Activated CD4-positive, alpha-beta T cell treated with anti-CD3 and anti-CD28 coated beads for 36 hours (primary cell): ENCODE measurements at regions not wholly inside any gene's neighbourhood (a gene's known extent, or its start where the extent isn't known, plus 50 kb on each side); places are given as distances from the start of the nearest gene placed in this dataset.

Experiments
- ATAC-seq: fragments of 200-7000 bp; cut with Tn5 transposase; one replicate; pipeline ENCODE4 v1.10.0; 2021; ENCODE audit warnings: mild to moderate bottlenecking, moderate library complexity
- CTCF ChIA-PET: fragments of 350-600 bp; sonication (Branson Sonifier 250); formaldehyde crosslinking; loops from one replicate; lab custom pipeline; 2021; ENCODE audit warnings: antibody characterized with exemption; lab: Charles Lee
- POLR2A ChIA-PET: fragments of 350-600 bp; sonication (Branson Sonifier 250); formaldehyde crosslinking; loops from one replicate; lab custom pipeline; 2021; ENCODE audit warnings: antibody characterized with exemption, inconsistent platforms; lab: Charles Lee
- DNase-seq: peaks from one replicate; pipeline ENCODE4 v3.0.0-alpha.2; 2020
- H3K27ac Mint-ChIP-seq: one replicate; pipeline ENCODE4 v1.8.0; 2021; ENCODE audit warnings: mixed read lengths
- H3K27me3 Mint-ChIP-seq: one replicate; pipeline ENCODE4 v1.8.0; 2021; ENCODE audit warnings: mixed read lengths
- H3K36me3 Mint-ChIP-seq: one replicate; pipeline ENCODE4 v1.8.0; 2021; ENCODE audit warnings: low read depth, mixed read lengths
- H3K4me1 Mint-ChIP-seq: one replicate; pipeline ENCODE4 v1.8.0; 2021; ENCODE audit warnings: mixed read lengths
- H3K4me3 Mint-ChIP-seq: one replicate; pipeline ENCODE4 v1.8.0; 2021; ENCODE audit warnings: mild to moderate bottlenecking, moderate library complexity, mixed read lengths
- H3K9me3 Mint-ChIP-seq: one replicate; pipeline ENCODE4 v1.8.0; 2021; ENCODE audit warnings: low read depth, mixed read lengths
- intact Hi-C, 2 experiments: fragments of 100-400 bp; cut with DNase I in 1 of 2; cut with micrococcal nuclease in 1 of 2; formaldehyde crosslinking; loops; one replicate each; pipeline versions ENCODE4 v1.14.2 to v1.15.1; 2022 to 2024; cut with DNase I, micrococcal nuclease

DNA sequence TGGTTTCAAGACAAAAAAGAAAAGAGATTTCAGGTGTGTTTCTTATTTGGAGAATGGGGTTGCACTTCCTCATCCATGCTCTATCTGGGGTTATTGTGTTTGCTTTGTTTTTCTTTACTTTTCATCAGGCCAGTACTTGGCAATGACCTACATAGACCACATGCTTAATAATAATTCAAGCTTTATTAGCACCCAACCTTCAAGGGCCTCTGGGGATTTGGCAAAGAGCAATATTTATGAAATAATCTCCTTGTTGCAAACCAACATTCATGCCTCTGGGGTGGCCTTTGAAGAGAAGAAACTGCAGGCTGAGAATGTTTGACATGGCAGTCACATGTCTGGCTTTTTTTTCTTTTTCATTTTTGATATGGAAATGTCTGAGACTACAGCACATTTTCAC lies 68.2 kb upstream of the SNRK start:
- ATAC-seq: no peak
- H3K27me3 Mint-ChIP-seq: no peaks in the 10 kb centered on the region
- H3K27ac Mint-ChIP-seq: no peak overlapping the region
- CTCF ChIA-PET: interaction anchor here (1.0 kb wide), 1 partner anchor 55 kb away, joined by 3 read pairs; no protein-coding TSS in a partner anchor
- H3K4me1 Mint-ChIP-seq: peaks cover 62% of the 10 kb centered on the region
- no peak overlapping the region for H3K4me3 Mint-ChIP-seq
- DNase-seq: no peak
- no peaks in the 10 kb centered on the region for H3K36me3 Mint-ChIP-seq
- POLR2A ChIA-PET: no interaction called here
- no peaks in the 10 kb centered on the region for H3K9me3 Mint-ChIP-seq
- intact Hi-C loops: no loop called here

DNA sequence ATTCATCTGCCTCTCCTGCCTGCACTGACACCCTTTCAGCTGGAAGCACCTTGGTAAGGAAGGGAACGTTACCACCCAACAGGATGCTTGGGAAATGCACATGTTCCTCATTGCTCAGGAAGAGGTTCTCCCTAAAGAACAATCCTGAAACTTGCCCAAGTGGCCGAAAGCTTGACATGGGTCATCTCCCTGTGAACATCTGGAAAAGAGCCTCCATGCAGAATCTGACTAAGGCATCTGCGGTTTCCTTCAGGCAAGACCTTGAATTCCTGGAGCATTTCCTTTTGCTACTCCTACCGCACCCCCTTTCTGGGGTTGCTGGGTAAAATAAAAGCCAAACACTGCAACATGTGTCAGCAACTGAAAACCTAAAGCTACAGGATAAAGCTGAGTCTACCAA lies 68.7 kb upstream of the SNRK start:
- intact Hi-C loops: no loop called here
- Mint-ChIP-seq H3K27ac (no peak overlapping the region), H3K36me3 (no peaks in the 10 kb centered on the region), H3K4me1 (peaks cover 57% of the 10 kb centered on the region), H3K9me3 (no peaks in the 10 kb centered on the region), H3K4me3 (no peak overlapping the region), H3K27me3 (no peaks in the 10 kb centered on the region)
- CTCF ChIA-PET: interaction anchor here (0.8 to 1.0 kb wide), 2 partner anchors 55 to 160 kb away, joined by 3 read pairs; no protein-coding TSS in a partner anchor
- ATAC-seq (no peak), DNase-seq (no peak)
- POLR2A ChIA-PET: no interaction called here

- Mint-ChIP-seq H3K4me1 (peaks cover 53% of the 10 kb centered on the region), H3K36me3 (no peaks in the 10 kb centered on the region), H3K27me3 (no peaks in the 10 kb centered on the region), H3K27ac (no peak overlapping the region), H3K4me3 (no peak overlapping the region), H3K9me3 (no peaks in the 10 kb centered on the region)
- DNase-seq: no peak
- ChIA-PET CTCF (interaction anchor here (0.8 kb wide), 1 partner anchor 161 kb away, joined by 3 read pairs; no protein-coding TSS in a partner anchor), POLR2A (no interaction called here)
- no peak for ATAC-seq
- intact Hi-C loops: no loop called here
Observed at GRCh38 chr3:43217206-43217605, 69.1 kb upstream of the SNRK start.

DNA sequence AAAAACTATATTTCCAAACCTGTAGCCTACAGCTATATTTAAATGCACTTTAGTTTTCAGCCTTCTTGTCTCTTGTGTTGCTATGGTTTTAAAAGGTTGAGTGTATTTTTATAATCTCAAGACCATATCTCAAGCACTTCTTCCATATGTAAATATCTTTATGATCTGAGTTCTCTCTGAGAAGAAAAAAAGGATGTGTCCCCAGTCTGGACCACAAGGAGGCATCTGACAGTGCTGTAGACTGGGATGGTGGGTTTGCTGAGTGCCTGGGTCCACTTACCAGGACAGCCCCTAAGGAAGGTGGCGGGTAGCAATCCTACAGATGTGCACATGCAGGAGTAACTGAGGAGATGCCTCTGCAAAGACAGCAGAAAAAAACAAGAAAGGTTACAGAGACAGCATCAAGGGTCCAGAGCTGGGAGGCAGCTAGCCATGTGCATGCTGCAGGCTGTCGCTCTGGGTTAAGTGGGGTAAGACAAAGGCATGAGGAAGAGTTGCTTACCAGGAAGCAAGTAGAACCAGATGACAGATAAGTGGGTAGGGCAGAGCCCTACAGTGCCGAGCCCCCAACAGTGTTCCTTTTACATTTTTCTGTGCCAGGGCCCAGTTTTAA lies 70.6 kb upstream of the SNRK start:
- H3K4me3 Mint-ChIP-seq: no peak overlapping the region
- H3K9me3 Mint-ChIP-seq: no peaks in the 10 kb centered on the region
- H3K36me3 Mint-ChIP-seq: no peaks in the 10 kb centered on the region
- POLR2A ChIA-PET: no interaction called here
- H3K27me3 Mint-ChIP-seq: no peaks in the 10 kb centered on the region
- no peak overlapping the region for H3K27ac Mint-ChIP-seq
- no peak for DNase-seq
- intact Hi-C loops: no loop called here
- H3K4me1 Mint-ChIP-seq: peaks cover 38% of the 10 kb centered on the region
- no peak for ATAC-seq
- CTCF ChIA-PET: interaction anchor here (0.5 to 0.7 kb wide), 3 partner anchors 34 to 1950 kb away, joined by 3 to 4 read pairs (median 4); no protein-coding TSS in a partner anchor

DNA sequence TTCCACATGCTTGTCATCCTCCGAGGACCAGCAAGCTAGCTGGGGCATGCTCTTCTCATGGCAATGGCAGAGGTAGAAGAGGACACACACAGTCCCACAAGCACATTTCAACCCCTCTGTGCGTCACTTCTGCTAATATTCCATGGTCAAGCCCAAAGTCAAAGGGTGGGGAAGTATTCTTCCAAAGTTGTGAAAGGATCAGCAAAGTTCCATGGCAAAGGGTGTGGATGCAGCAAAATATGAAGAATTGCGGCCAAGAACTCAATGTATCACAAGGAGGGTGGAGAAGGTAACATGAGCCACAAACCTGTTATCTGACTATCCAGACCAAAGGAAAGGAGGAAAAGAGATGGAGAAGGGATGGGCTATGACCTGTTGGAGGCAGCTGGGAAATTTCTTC lies 71.2 kb upstream of the SNRK start:
- CTCF ChIA-PET: no interaction called here
- H3K9me3 Mint-ChIP-seq: no peaks in the 10 kb centered on the region
- ATAC-seq (no peak), DNase-seq (no peak)
- POLR2A ChIA-PET: no interaction called here
- H3K4me3 Mint-ChIP-seq: no peak overlapping the region
- H3K27me3 Mint-ChIP-seq: no peaks in the 10 kb centered on the region
- H3K4me1 Mint-ChIP-seq: peaks cover 34% of the 10 kb centered on the region
- intact Hi-C loops: no loop called here
- no peaks in the 10 kb centered on the region for H3K36me3 Mint-ChIP-seq
- no peak overlapping the region for H3K27ac Mint-ChIP-seq

- ChIA-PET POLR2A (no interaction called here), CTCF (interaction anchor here (1.1 kb wide), 1 partner anchor 224 kb away, joined by 3 read pairs; no protein-coding TSS in a partner anchor)
- ATAC-seq: no peak
- H3K9me3 Mint-ChIP-seq: no peaks in the 10 kb centered on the region
- no peak overlapping the region for H3K4me3 Mint-ChIP-seq
- no peak overlapping the region for H3K27ac Mint-ChIP-seq
- H3K27me3 Mint-ChIP-seq: no peaks in the 10 kb centered on the region
- DNase-seq: no peak
- H3K36me3 Mint-ChIP-seq: no peaks in the 10 kb centered on the region
- H3K4me1 Mint-ChIP-seq: peaks cover 34% of the 10 kb centered on the region
- intact Hi-C loops: no loop called here
Observed at GRCh38 chr3:43214616-43215015, 71.7 kb upstream of the SNRK start.

DNA sequence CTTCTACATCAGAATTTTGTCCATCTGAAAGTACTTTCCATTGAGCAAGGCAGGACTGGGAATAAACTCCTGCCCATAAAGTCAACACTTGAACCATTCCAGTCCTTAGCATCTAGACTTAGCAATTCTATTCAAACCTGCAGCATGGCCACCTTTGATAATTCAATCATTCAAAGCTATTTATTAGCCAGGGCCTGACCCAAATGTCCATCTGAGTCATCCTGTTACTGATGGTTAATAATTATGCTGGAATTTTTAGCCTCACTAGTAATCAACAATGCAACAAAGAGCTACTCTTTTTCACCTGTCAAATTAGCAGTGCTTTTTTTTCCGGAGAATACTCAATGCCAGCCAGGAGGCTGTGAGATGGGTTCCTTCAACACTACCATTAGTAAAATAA lies 72.7 kb upstream of the SNRK start:
- ChIA-PET POLR2A (no interaction called here), CTCF (interaction anchor here (1.1 to 2.3 kb wide), 3 partner anchors 10 to 225 kb away, joined by 3 to 6 read pairs (median 6); no protein-coding TSS in a partner anchor)
- no peak for DNase-seq
- ATAC-seq: no peak
- Mint-ChIP-seq H3K4me3 (no peak overlapping the region), H3K36me3 (no peaks in the 10 kb centered on the region), H3K4me1 (peaks cover 30% of the 10 kb centered on the region), H3K9me3 (no peaks in the 10 kb centered on the region), H3K27me3 (no peaks in the 10 kb centered on the region), H3K27ac (no peak overlapping the region)
- intact Hi-C loops: no loop called here

DNA sequence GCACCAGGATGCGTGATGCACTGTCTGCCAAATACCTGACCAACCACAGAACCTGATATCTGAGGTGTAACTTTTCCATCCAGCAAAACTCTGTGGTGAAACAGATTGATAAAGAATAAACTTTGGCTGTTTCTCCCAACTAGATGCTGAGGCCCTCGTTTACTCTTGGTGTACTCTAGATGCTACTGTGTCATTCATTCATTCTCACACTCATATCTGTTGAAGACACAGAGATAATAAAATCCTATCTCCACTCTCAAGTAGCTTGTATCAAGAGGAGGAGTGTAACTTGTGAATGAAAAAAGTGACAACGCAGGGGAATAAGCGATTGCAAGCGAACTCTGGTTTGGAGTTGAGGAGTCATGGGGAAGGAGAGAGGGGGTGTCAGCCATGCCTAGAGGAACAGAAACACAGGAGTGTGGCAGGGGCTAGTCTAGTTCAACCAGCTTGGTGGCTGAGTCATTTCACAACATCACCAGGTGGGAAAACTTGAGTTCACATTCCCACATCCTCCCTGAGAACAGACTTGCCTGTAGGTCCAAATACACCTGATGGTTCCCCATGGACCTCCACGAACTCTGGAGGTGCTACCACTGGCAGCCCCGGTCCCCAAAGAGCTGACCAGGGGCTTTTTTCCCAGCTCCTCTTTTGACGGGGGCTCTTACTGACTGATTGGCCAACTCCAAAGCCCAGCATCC lies 73.3 kb upstream of the SNRK start:
- no peak for DNase-seq
- intact Hi-C loops: no loop called here
- H3K9me3 Mint-ChIP-seq: no peaks in the 10 kb centered on the region
- no peak overlapping the region for H3K4me3 Mint-ChIP-seq
- H3K27me3 Mint-ChIP-seq: no peaks in the 10 kb centered on the region
- CTCF ChIA-PET: interaction anchor here (1.1 to 2.3 kb wide), 3 partner anchors 10 to 226 kb away, joined by 3 to 6 read pairs (median 6); no protein-coding TSS in a partner anchor
- no peak overlapping the region for H3K27ac Mint-ChIP-seq
- H3K4me1 Mint-ChIP-seq: peaks cover 26% of the 10 kb centered on the region
- no peaks in the 10 kb centered on the region for H3K36me3 Mint-ChIP-seq
- no peak for ATAC-seq
- POLR2A ChIA-PET: no interaction called here

DNA sequence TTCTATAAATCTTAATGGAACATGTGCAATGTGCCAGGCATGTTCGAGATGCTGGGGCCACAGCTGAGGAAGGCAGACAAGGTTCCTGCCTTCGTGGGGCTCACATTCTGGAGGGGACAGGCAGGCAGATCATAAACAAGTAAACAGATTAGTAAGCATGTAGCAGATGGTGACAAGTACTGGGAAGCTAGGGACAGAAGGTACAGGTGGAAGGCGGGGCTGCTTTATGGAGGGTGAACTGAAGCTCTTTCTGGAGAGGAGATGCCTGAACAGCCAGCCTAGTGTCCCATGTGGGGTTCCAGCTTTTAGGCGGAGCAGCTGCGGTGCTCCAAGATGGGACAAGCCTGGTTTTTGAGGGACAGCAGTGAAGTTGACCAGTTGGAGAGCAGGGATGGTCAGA lies 74.7 kb upstream of the SNRK start:
- POLR2A ChIA-PET: no interaction called here
- Mint-ChIP-seq H3K27ac (no peak overlapping the region), H3K9me3 (no peaks in the 10 kb centered on the region), H3K4me3 (no peak overlapping the region), H3K36me3 (no peaks in the 10 kb centered on the region), H3K4me1 (peaks cover 14% of the 10 kb centered on the region), H3K27me3 (no peaks in the 10 kb centered on the region)
- CTCF ChIA-PET: interaction anchor here (1.4 to 2.3 kb wide), 2 partner anchors 11 to 160 kb away, joined by 3 to 6 read pairs; no protein-coding TSS in a partner anchor
- ATAC-seq (no peak), DNase-seq (no peak)
- intact Hi-C loops: no loop called here

GRCh38 chr3:43210049-43211027 lies 76.0 kb upstream of the SNRK start:
- H3K36me3 Mint-ChIP-seq: no peaks in the 10 kb centered on the region
- H3K27ac Mint-ChIP-seq: no peak overlapping the region
- CTCF ChIA-PET: no interaction called here
- H3K4me3 Mint-ChIP-seq: no peak overlapping the region
- DNase-seq (no peak), ATAC-seq (no peak)
- H3K27me3 Mint-ChIP-seq: no peaks in the 10 kb centered on the region
- peaks cover 4% of the 10 kb centered on the region for H3K4me1 Mint-ChIP-seq
- no peaks in the 10 kb centered on the region for H3K9me3 Mint-ChIP-seq
- POLR2A ChIA-PET: no interaction called here
- intact Hi-C loops: no loop called here

- Mint-ChIP-seq H3K36me3 (no peaks in the 10 kb centered on the region), H3K4me3 (no peak overlapping the region), H3K4me1 (no peaks in the 10 kb centered on the region), H3K9me3 (no peaks in the 10 kb centered on the region), H3K27ac (no peak overlapping the region), H3K27me3 (no peaks in the 10 kb centered on the region)
- DNase-seq (no peak), ATAC-seq (no peak)
- CTCF ChIA-PET: no interaction called here
- POLR2A ChIA-PET: no interaction called here
- intact Hi-C loops: no loop called here
Observed at GRCh38 chr3:43207628-43208085, 78.7 kb upstream of the SNRK start.
